ENCODE measurements at regions not wholly inside any gene's neighbourhood (a gene's known extent, or its start where the extent isn't known, plus 50 kb on each side); places are given as distances from the start of the nearest gene placed in this dataset.
"Not testable (repeated sequence)": the region's sequence is repeated elsewhere in the genome, so short reads cannot be mapped to it uniquely, and the experiment has no call there.

DNA sequence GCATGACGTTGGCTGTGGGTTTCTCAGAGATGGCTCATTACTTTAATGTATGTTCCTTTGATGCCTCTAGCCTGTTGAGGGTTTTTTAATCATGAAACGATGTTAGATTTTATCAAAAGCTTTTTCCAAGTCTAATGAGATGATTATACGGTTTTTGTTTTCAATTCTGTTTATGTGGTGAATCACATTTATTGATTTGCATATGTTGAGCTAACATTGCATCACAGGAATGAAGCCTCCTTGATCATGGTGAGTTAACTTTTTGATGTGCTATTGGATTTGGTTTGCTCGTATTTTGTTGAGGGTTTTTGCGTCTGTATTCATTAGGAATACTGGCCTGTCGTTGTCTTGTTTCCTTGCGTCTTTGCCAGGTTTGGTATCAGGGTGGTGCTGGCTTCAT, 52.3 kb upstream of the PTPN12 start:
- no peak for DNase-seq (ENCODE audit: low spot score)

- DNase-seq (ENCODE audit: low spot score) = peak; percentile 39
These were observed 55.1 kb upstream of the PTPN12 start for GRCh38 chr7:77482015-77482414.

- no peak for DNase-seq (ENCODE audit: low spot score)
These were observed 55.5 kb upstream of the PTPN12 start for GRCh38 chr7:77481615-77482014.

GRCh38 chr7:77480102-77480627, 56.9 kb upstream of the PTPN12 start:
- not testable (repeated sequence) for DNase-seq (ENCODE audit: low spot score)

DNA sequence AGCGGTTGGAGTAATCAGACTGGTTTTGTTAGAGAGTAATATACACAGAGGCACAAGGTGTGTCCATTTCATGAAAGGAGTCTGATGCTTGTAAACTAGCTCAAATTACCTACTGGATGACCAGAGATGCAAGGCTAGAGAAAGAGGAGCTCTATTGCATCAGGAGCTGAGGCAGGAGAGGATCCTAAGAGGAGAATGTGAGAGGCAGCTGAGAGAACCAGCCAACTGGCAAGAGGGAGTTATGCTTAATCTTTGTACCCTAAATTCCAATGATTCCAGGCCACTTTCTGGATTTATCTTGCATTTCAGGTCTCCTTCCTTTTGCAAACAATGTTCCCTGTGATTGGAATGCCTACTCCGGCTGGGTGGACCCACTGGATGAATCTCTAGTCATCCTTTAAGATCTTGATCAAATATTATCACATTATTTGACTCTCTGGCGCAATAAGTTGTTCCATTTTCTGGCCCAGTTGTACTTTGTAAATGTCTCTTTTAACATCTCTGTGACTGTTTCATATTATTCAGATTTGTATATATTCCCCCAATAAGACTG, 57.5 kb upstream of the PTPN12 start:
- no peak for DNase-seq (ENCODE audit: low spot score)

DNA sequence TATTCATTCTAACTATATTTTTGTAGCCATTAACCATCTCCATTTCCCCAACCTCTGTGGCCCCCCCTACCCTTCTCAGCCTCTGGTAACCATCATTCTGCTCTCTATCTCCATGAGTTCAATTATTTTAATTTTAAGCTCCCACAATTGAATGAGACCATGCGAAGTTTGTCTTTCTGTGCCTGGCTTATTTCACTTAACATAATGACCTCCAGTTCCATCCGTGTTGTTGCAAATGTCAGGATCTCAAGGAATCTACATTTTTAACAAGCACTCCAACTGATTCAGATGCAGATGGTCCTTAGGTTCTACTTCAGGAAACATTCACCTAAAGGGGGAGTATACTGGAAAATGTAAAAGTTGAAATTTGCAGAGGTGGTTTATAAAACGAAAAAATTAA, 60.2 kb upstream of the PTPN12 start:
- DNase-seq (ENCODE audit: low spot score) = no peak

DNA sequence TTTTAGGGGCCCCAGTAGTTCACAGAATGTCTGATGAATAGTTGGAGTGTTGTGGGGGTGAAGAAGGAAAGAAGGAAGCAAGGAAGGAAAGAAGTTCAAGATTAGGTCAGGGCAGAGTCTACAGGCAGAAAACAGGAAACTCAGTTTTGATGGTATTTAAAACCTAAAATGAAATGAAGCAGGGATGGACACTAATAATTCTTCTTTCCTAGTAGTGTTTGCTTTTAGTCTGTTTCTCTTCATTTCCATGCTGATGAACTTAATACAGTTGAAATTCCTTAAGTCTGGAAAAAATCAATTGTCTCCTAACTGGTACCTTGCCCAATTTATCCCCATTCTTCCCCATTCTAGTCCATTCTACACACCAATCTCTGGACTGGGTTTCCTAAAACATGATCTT, 59.0 kb upstream of the GSAP start:
- DNase-seq (ENCODE audit: low spot score) = no peak

DNA sequence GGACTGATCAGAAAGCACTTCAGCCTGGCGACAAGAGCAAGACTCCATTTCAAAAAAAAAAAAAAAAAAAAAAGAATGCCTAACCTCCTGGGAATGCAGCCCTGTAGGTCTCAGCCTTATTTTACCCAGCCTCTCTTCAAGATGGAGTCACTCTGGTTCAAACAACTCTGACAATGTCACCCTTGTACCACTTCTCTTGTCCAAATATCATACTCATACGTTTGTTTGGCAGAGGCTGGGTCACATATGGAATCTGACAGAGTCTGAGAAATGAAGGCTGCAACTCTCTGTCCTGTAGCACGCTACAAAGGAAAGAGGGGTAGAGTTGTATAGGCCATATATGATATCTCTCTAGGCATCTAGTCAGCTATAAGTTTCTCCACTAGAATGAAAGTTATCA, 58.6 kb upstream of the GSAP start:
- no peak for DNase-seq (ENCODE audit: low spot score)

DNA sequence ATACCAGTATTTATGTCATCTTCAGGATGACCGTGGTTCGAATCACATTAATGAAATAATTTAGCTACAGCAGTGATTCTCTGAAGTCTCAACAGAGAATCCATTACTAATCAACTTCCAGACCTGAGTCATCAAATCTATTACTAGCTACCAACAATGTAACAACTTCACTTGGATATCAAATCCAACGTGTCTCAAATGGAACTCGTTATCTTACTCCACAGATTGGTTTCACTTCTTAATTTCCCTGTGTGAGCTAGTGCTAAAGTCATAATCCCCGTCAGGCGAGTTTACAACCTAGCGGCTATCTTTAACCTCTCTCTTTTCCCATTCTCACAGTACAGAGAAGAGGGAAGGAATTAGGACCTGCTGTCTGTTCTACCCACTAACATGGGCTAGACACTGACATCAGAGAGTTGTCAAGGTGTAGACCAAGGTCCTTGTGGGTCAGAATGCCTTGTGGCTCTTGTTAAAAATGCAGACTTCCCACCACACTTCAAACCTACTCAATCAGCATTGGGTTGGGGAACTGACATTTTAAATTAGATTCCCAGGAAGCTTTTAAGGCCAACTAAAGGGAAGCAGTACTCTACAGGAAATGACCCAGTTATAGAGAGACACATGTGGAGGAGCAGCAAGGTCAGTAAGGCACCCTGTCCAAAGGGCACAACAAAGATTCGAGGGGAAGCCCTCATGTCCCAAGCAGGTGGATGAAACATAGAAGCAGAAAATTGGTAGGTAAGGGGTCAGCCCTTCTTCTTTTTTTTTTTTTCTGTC, 57.3 kb upstream of the GSAP start:
- no peak for DNase-seq (ENCODE audit: low spot score)

- DNase-seq (ENCODE audit: low spot score) = no peak
These were observed 53.8 kb upstream of the GSAP start for GRCh38 chr7:77469927-77470326.

DNA sequence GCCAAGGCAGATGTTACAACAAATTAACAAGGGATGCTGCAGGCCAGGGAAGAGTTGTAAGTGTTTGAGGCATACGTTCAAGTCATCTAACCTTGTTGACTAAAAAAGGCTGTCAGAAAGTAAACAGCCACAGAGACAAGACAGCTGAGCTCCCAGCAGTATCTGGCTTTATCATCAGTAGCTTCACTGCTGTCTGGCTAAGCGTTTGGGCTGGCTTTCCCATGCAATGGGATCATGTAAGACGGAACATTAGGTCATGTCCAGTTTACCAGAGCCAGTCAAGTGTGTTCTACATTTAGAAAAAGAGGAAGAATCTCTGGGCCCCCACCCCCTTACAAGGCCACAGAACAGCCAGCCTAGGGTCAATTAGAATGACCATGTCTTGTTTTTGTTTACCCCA, 51.3 kb upstream of the GSAP start:
- DNase-seq (ENCODE audit: low spot score) = no peak

DNA sequence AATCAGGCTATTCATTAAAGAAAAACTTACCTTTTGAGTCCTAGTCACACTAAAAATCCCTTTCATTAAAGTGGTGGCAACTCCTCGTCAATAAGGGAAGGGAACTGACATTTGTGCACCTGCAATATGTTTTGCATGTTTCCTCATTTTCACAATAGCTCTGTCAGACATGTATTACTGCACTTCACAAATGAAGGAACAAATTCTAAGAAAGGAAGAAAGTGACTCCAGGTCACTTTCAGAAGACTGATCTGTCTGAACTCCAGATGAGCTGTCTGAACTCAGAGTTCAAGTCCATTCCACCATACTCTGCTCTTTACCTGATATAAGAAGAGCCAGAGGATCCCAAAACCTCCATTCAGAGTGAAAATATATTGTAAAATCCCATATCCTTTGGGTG, 50.3 kb upstream of the GSAP start:
- DNase-seq (ENCODE audit: low spot score) = no peak
